Liver (tissue), 8 donors: ENCODE measurements at regions not wholly inside any gene's neighbourhood (a gene's known extent, or its start where the extent isn't known, plus 50 kb on each side); places are given as distances from the start of the nearest gene placed in this dataset.

ENCODE experiments used
- DNase-seq: peaks from one replicate; pipeline ENCODE4 v3.0.0-alpha.2; 2017; ENCODE audit warnings: low spot score
- H3K27ac ChIP-seq, 2 donors: one replicate each; pipeline ENCODE4 v1.7.0; 2013; ENCODE audit warnings: inconsistent platforms in 2 of 2, low read length in 2 of 2, control low read depth in 1 of 2, low read depth in 1 of 2, mild to moderate bottlenecking in 1 of 2
- H3K27me3 ChIP-seq, 4 donors: one replicate each; pipeline versions ENCODE4 v1.6.1 to v1.7.0; 2013; ENCODE audit warnings: low read length in 3 of 4, inconsistent platforms in 1 of 4, mild to moderate bottlenecking in 1 of 4, moderate library complexity in 1 of 4; ENCODE audit not compliant: control insufficient read depth in 4 of 4, insufficient read depth in 4 of 4
- H3K36me3 ChIP-seq, 4 donors: one replicate each; pipeline versions ENCODE4 v1.6.1 to v1.7.0; 2013; ENCODE audit warnings: low read length in 3 of 4, mild to moderate bottlenecking in 3 of 4, low read depth in 1 of 4, moderate library complexity in 1 of 4; ENCODE audit not compliant: control insufficient read depth in 4 of 4, insufficient read depth in 3 of 4
- H3K4me1 ChIP-seq, 4 donors: one replicate each; pipeline versions ENCODE4 v1.6.1 to v1.7.0; 2013; ENCODE audit warnings: low read length in 3 of 4, mild to moderate bottlenecking in 3 of 4, moderate library complexity in 1 of 4; ENCODE audit not compliant: control insufficient read depth in 4 of 4, insufficient read depth in 4 of 4
- H3K4me3 ChIP-seq, 3 donors: one replicate each; pipeline versions ENCODE4 v1.6.1 to v1.7.0; 2013; ENCODE audit warnings: low read length in 3 of 3, control low read depth in 1 of 3, low read depth in 1 of 3, mild to moderate bottlenecking in 1 of 3
- H3K9ac ChIP-seq, 2 donors: one replicate each; pipeline ENCODE4 v1.7.0; 2013; ENCODE audit warnings: low read length in 2 of 2, mild to moderate bottlenecking in 2 of 2, moderate library complexity in 2 of 2, control low read depth in 1 of 2, low read depth in 1 of 2
- H3K9me3 ChIP-seq, 4 donors: one replicate each; pipeline versions ENCODE4 v1.6.1 to v1.7.0; 2013; ENCODE audit warnings: low read length in 3 of 4; ENCODE audit not compliant: control insufficient read depth in 4 of 4
- ATF3 ChIP-seq: IDR thresholded peaks from 2 replicates; pipeline ENCODE4 v1.6.1; 2016; ENCODE audit warnings: antibody characterized with exemption
- CTCF ChIP-seq: fragments of 150-350 bp; IDR thresholded peaks from 2 replicates; pipeline ENCODE4 v1.5.1; 2017; ENCODE audit warnings: improper control_type of control experiment, low read depth, low read length; ENCODE audit not compliant: missing input control
- EGR1 ChIP-seq, 2 donors: IDR thresholded peaks; 2 replicates each; pipeline ENCODE4 v1.6.1; 2016 to 2018; ENCODE audit warnings: antibody characterized with exemption in 2 of 2, low read depth in 2 of 2
- FOXA1 ChIP-seq: IDR thresholded peaks from 2 replicates; pipeline ENCODE4 v1.6.1; 2016; ENCODE audit warnings: antibody characterized with exemption
- FOXA2 ChIP-seq: IDR thresholded peaks from 2 replicates; pipeline ENCODE4 v1.6.1; 2016; ENCODE audit warnings: antibody characterized with exemption
- GABPA ChIP-seq, 2 donors: IDR thresholded peaks in 1 of 2; conservative IDR thresholded peaks in 1 of 2; 2 replicates each; pipeline ENCODE4 v1.6.1; 2016; ENCODE audit warnings: antibody characterized with exemption in 2 of 2, mild to moderate bottlenecking in 1 of 2, moderate library complexity in 1 of 2
- HNF4A ChIP-seq, 2 donors: conservative IDR thresholded peaks; 2 replicates each; pipeline ENCODE4 v1.6.1; 2016; ENCODE audit warnings: antibody characterized with exemption in 2 of 2, mild to moderate bottlenecking in 2 of 2
- HNF4G ChIP-seq: IDR thresholded peaks from 2 replicates; pipeline ENCODE4 v1.6.1; 2016; ENCODE audit warnings: antibody characterized with exemption
- JUND ChIP-seq, 2 donors: IDR thresholded peaks; 2 replicates each; pipeline ENCODE4 v1.6.1; 2016; ENCODE audit warnings: antibody characterized with exemption in 2 of 2
- MAX ChIP-seq: IDR thresholded peaks from 2 replicates; pipeline ENCODE4 v1.6.1; 2016; ENCODE audit warnings: antibody characterized with exemption
- NR2F2 ChIP-seq: IDR thresholded peaks from 2 replicates; pipeline ENCODE4 v1.6.1; 2016; ENCODE audit warnings: antibody characterized with exemption
- RAD21 ChIP-seq, 2 donors: IDR thresholded peaks; 2 replicates each; pipeline ENCODE4 v1.6.1; 2016; ENCODE audit warnings: antibody characterized with exemption in 2 of 2, mild to moderate bottlenecking in 2 of 2
- REST ChIP-seq: IDR thresholded peaks from 2 replicates; pipeline ENCODE4 v1.6.1; 2016; ENCODE audit warnings: antibody characterized with exemption, mild to moderate bottlenecking
- RXRA ChIP-seq, 2 donors: IDR thresholded peaks; 2 replicates each; pipeline ENCODE4 v1.6.1; 2017 to 2018; ENCODE audit warnings: antibody characterized with exemption in 2 of 2, mild to moderate bottlenecking in 1 of 2
- SP1 ChIP-seq: IDR thresholded peaks from 2 replicates; pipeline ENCODE4 v1.6.1; 2018; ENCODE audit warnings: antibody characterized with exemption, mild to moderate bottlenecking
- TAF1 ChIP-seq: conservative IDR thresholded peaks from 2 replicates; pipeline ENCODE4 v1.6.1; 2016; ENCODE audit warnings: antibody characterized with exemption, mild to moderate bottlenecking
- YY1 ChIP-seq: IDR thresholded peaks from 2 replicates; pipeline ENCODE4 v1.6.1; 2016; ENCODE audit warnings: antibody characterized with exemption, mild to moderate bottlenecking
- ZBTB33 ChIP-seq: IDR thresholded peaks from 2 replicates; pipeline ENCODE4 v1.6.1; 2016; ENCODE audit warnings: antibody characterized with exemption
- WGBS: extraction: QIAGEN DNeasy Blood & Tissue Kit; methylation state at CpG from one replicate; pipeline ENCODE4 v1.1.7; 2013; 5-methylcytosine and 5-hydroxymethylcytosine counted together
- donor health status: healthy.
- donor health status: healthy.
- donor health status: healthy.
- donor health status: healthy.
- donor health status: healthy.

- 82% methylated on average over 3 of the region's 3 CpGs for WGBS
- Histone ChIP-seq H3K4me1 (no peaks in the 10 kb centered on the region), H3K4me3 (no peak overlapping the region), H3K27me3 (no peaks in the 10 kb centered on the region), H3K27ac (no peak overlapping the region), H3K9ac (no peak overlapping the region), H3K9me3 (peaks cover 0 to 3% (median 0%) of the 10 kb centered on the region in 4 donors), H3K36me3 (no peaks in the 10 kb centered on the region)
- no peak for DNase-seq
- TF ChIP-seq FOXA1: no peak
- TF ChIP-seq JUND (IDR thresholded peaks at IDR 0.05): no peak
- no peak for TF ChIP-seq GABPA (IDR thresholded peaks at IDR 0.05 in 1 of 2, conservative IDR thresholded peaks at IDR 0.05 in 1 of 2)
- no peak for TF ChIP-seq YY1
- TF ChIP-seq FOXA2: no peak
- TF ChIP-seq SP1: no peak
- TF ChIP-seq TAF1: no peak
- TF ChIP-seq RAD21 (IDR thresholded peaks at IDR 0.05): no peak
- TF ChIP-seq EGR1 (IDR thresholded peaks at IDR 0.05; ENCODE audit: low read depth in 2 of 2): no peak
- TF ChIP-seq HNF4A (conservative IDR thresholded peaks at IDR 0.05): no peak
- no peak for TF ChIP-seq MAX
- no peak for TF ChIP-seq RXRA (IDR thresholded peaks at IDR 0.05)
- no peak for TF ChIP-seq ATF3
- no peak for TF ChIP-seq NR2F2
- no peak for TF ChIP-seq CTCF
- TF ChIP-seq HNF4G: no peak
- no peak for TF ChIP-seq REST
These were observed 502.8 kb upstream of the KIF2B start for GRCh38 chr17:53319947-53320346.

- Histone ChIP-seq H3K36me3 (no peaks in the 10 kb centered on the region), H3K27ac (no peak overlapping the region), H3K4me3 (no peak overlapping the region), H3K27me3 (no peaks in the 10 kb centered on the region), H3K4me1 (no peaks in the 10 kb centered on the region), H3K9ac (no peak overlapping the region), H3K9me3 (peaks cover 0 to 3% (median 0%) of the 10 kb centered on the region in 4 donors)
- 75% methylated on average over 1 of the region's 1 CpG for WGBS
- no peak for DNase-seq
- TF ChIP-seq JUND (IDR thresholded peaks at IDR 0.05): no peak
- TF ChIP-seq EGR1 (IDR thresholded peaks at IDR 0.05; ENCODE audit: low read depth in 2 of 2): no peak
- TF ChIP-seq REST: no peak
- no peak for TF ChIP-seq RXRA (IDR thresholded peaks at IDR 0.05)
- TF ChIP-seq RAD21 (IDR thresholded peaks at IDR 0.05): no peak
- no peak for TF ChIP-seq SP1
- no peak for TF ChIP-seq ATF3
- no peak for TF ChIP-seq MAX
- no peak for TF ChIP-seq FOXA1
- TF ChIP-seq ZBTB33: no peak
These were observed 505.7 kb upstream of the KIF2B start for GRCh38 chr17:53316988-53317387.
